ENCODE measurements at regions not wholly inside any gene's neighbourhood (a gene's known extent, or its start where the extent isn't known, plus 50 kb on each side); places are given as distances from the start of the nearest gene placed in this dataset.

- BruUV-seq (replicated peaks), result no TSS peak
- no peak for TF ChIP-seq CTCF (IDR thresholded peaks at IDR 0.05; ENCODE audit: unreplicated experiment)
- intact Hi-C loops (cut with micrococcal nuclease), result loop anchor here (10.0 kb wide), 1 partner anchor 463 kb away; no protein-coding TSS in a partner anchor
- no peaks in the 10 kb centered on the region for H3K27me3 Mint-ChIP-seq (ENCODE audit: insufficient read depth, unreplicated experiment)
- H3K9me3 Mint-ChIP-seq (ENCODE audit: unreplicated experiment), result no peaks in the 10 kb centered on the region
- H3K4me1 Mint-ChIP-seq (ENCODE audit: insufficient read depth, unreplicated experiment), result peaks cover 38% of the 10 kb centered on the region
- peak overlapping the region; percentile 60 for H3K27ac Mint-ChIP-seq (ENCODE audit: low read depth, unreplicated experiment)
- H3K36me3 Mint-ChIP-seq (ENCODE audit: insufficient read depth, unreplicated experiment), result peaks cover 6% of the 10 kb centered on the region
- no peak overlapping the region for H3K4me3 Mint-ChIP-seq (ENCODE audit: unreplicated experiment)
- ChIA-PET CTCF (no interaction called here), POLR2A (interaction anchor here (0.9 to 1.2 kb wide), 3 partner anchors 9 to 68 kb away, joined by 3 to 4 read pairs (median 4); no protein-coding TSS in a partner anchor)
- peak; percentile 76 for DNase-seq (ENCODE audit: unreplicated experiment)
Measured at GRCh38 chr13:20351281-20352022, 119.3 kb upstream of the GJB6 start.

- BruUV-seq (replicated peaks), result no TSS peak
- Mint-ChIP-seq H3K36me3 (ENCODE audit: insufficient read depth, unreplicated experiment) (peaks cover 6% of the 10 kb centered on the region), H3K27me3 (ENCODE audit: insufficient read depth, unreplicated experiment) (no peaks in the 10 kb centered on the region), H3K4me3 (ENCODE audit: unreplicated experiment) (no peak overlapping the region), H3K9me3 (ENCODE audit: unreplicated experiment) (no peaks in the 10 kb centered on the region), H3K4me1 (ENCODE audit: insufficient read depth, unreplicated experiment) (peaks cover 38% of the 10 kb centered on the region), H3K27ac (ENCODE audit: low read depth, unreplicated experiment) (peak overlapping the region; percentile 60)
- intact Hi-C loops (cut with micrococcal nuclease), result loop anchor here (10.0 kb wide), 1 partner anchor 464 kb away; no protein-coding TSS in a partner anchor
- POLR2A ChIA-PET, result interaction anchor here (0.6 to 1.2 kb wide), 4 partner anchors 9 to 814 kb away, joined by 3 to 4 read pairs (median 4); no protein-coding TSS in a partner anchor
- CTCF ChIA-PET, result no interaction called here
- peak; percentile 47 for DNase-seq (ENCODE audit: unreplicated experiment)
- TF ChIP-seq CTCF (IDR thresholded peaks at IDR 0.05; ENCODE audit: unreplicated experiment), result no peak
Measured at GRCh38 chr13:20350819-20351218, 118.7 kb upstream of the GJB6 start.

GRCh38 chr13:20350382-20350763 lies 118.3 kb upstream of the GJB6 start:
- no peaks in the 10 kb centered on the region for H3K9me3 Mint-ChIP-seq (ENCODE audit: unreplicated experiment)
- no peaks in the 10 kb centered on the region for H3K27me3 Mint-ChIP-seq (ENCODE audit: insufficient read depth, unreplicated experiment)
- no peak for DNase-seq (ENCODE audit: unreplicated experiment)
- peaks cover 6% of the 10 kb centered on the region for H3K36me3 Mint-ChIP-seq (ENCODE audit: insufficient read depth, unreplicated experiment)
- H3K4me1 Mint-ChIP-seq (ENCODE audit: insufficient read depth, unreplicated experiment), result peaks cover 38% of the 10 kb centered on the region
- intact Hi-C loops (cut with micrococcal nuclease), result loop anchor here (10.0 kb wide), 1 partner anchor 464 kb away; no protein-coding TSS in a partner anchor
- TF ChIP-seq CTCF (IDR thresholded peaks at IDR 0.05; ENCODE audit: unreplicated experiment), result no peak
- no TSS peak for BruUV-seq (replicated peaks)
- ChIA-PET POLR2A (interaction anchor here (0.6 to 1.2 kb wide), 4 partner anchors 8 to 815 kb away, joined by 3 to 4 read pairs (median 4); no protein-coding TSS in a partner anchor), CTCF (interaction anchor here (0.6 kb wide), 1 partner anchor 191 kb away, joined by 3 read pairs; no protein-coding TSS in a partner anchor)
- H3K4me3 Mint-ChIP-seq (ENCODE audit: unreplicated experiment), result no peak overlapping the region
- no peak overlapping the region for H3K27ac Mint-ChIP-seq (ENCODE audit: low read depth, unreplicated experiment)

GRCh38 chr13:20349564-20350381 lies 117.7 kb upstream of the GJB6 start:
- Mint-ChIP-seq H3K36me3 (ENCODE audit: insufficient read depth, unreplicated experiment) (peaks cover 6% of the 10 kb centered on the region), H3K4me3 (ENCODE audit: unreplicated experiment) (no peak overlapping the region)
- POLR2A ChIA-PET, result interaction anchor here (0.6 to 1.2 kb wide), 3 partner anchors 8 to 70 kb away, joined by 4 read pairs; no protein-coding TSS in a partner anchor

More at GRCh38 chr13:20349564-20350381, 117.7 kb upstream of the GJB6 start:
- Mint-ChIP-seq H3K27ac (ENCODE audit: low read depth, unreplicated experiment) (no peak overlapping the region), H3K9me3 (ENCODE audit: unreplicated experiment) (no peaks in the 10 kb centered on the region), H3K27me3 (ENCODE audit: insufficient read depth, unreplicated experiment) (no peaks in the 10 kb centered on the region), H3K4me1 (ENCODE audit: insufficient read depth, unreplicated experiment) (peaks cover 36% of the 10 kb centered on the region)
- no peak for DNase-seq (ENCODE audit: unreplicated experiment)
- intact Hi-C loops (cut with micrococcal nuclease), result loop anchor here (10.0 kb wide), 1 partner anchor 465 kb away; no protein-coding TSS in a partner anchor
- BruUV-seq (replicated peaks), result no TSS peak
- no peak for TF ChIP-seq CTCF (IDR thresholded peaks at IDR 0.05; ENCODE audit: unreplicated experiment)
- CTCF ChIA-PET, result interaction anchor here (0.6 kb wide), 1 partner anchor 190 kb away, joined by 3 read pairs; no protein-coding TSS in a partner anchor

Data from MCF 10A (cell line).